Ascending aorta (tissue), 2 donors: ENCODE measurements at regions not wholly inside any gene's neighbourhood (a gene's known extent, or its start where the extent isn't known, plus 50 kb on each side); places are given as distances from the start of the nearest gene placed in this dataset.

Experiments
- DNase-seq, 2 donors: peaks; one replicate each; pipeline ENCODE4 v3.0.0-alpha.2; 2019; ENCODE audit warnings: low spot score in 2 of 2
- H3K27ac ChIP-seq, 2 donors: fragments of 200-600 bp; sonication (generic); one replicate each; pipeline ENCODE4 v1.5.1; 2016 to 2017; ENCODE audit warnings: mild to moderate bottlenecking in 1 of 2
- H3K27me3 ChIP-seq: fragments of 200-600 bp; sonication (generic); one replicate; pipeline ENCODE4 v1.5.1; 2017
- H3K36me3 ChIP-seq, 2 donors: fragments of 200-600 bp; sonication (generic); one replicate each; pipeline ENCODE4 v1.5.1; 2016
- H3K4me1 ChIP-seq, 2 donors: fragments of 200-600 bp; sonication (generic); one replicate each; pipeline ENCODE4 v1.5.1; 2016 to 2017; ENCODE audit warnings: mild to moderate bottlenecking in 1 of 2
- H3K4me3 ChIP-seq, 2 donors: fragments of 200-600 bp; sonication (generic); one replicate each; pipeline ENCODE4 v1.5.1; 2016 to 2017; ENCODE audit warnings: mild to moderate bottlenecking in 1 of 2
- H3K9me3 ChIP-seq, 2 donors: fragments of 200-600 bp; sonication (generic); one replicate each; pipeline ENCODE4 v1.5.1; 2016
- intact Hi-C: fragments of 100-400 bp; cut with DNase I; formaldehyde crosslinking; loops from one replicate; pipeline ENCODE4 v1.15.1; 2023
- TF ChIP-seq, protein P1 (sequence below), 3 experiments: fragments of 200-600 bp in 2 of 3; fragments of 450-650 bp in 1 of 3; sonication (generic) in 2 of 3; IDR thresholded peaks; one replicate each; pipeline ENCODE4 v1.5.1; 2016 to 2019; ENCODE audit warnings: antibody characterized with exemption in 3 of 3, mild to moderate bottlenecking in 1 of 3, moderate library complexity in 1 of 3

DNA sequence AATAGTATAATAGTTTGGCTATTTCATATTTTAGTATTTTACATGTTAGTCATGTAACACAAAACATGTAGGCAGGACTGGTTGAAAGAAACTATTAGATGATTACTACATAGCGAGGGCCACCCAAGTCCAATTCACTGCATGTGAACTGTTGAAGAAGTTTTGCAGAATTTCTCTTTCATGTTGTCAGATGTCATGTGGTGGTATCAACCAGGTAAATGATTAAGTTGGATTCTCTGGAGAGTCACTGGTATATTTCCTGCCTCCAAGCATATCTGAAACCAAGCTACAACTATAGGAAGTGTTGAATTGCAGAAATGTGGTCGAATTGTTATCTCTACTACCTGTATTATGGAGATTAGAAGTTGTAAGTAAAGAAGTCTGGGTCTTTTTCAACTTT lies 137.8 kb upstream of the DPYD start:
- H3K9me3 ChIP-seq, result no peaks in the 10 kb centered on the region
- DNase-seq, result no peak
- H3K27ac ChIP-seq, result no peak overlapping the region
- H3K4me1 ChIP-seq, result peaks cover 0 to 4% of the 10 kb centered on the region in 2 donors
- no peaks in the 10 kb centered on the region for H3K36me3 ChIP-seq
- H3K27me3 ChIP-seq, result peaks cover 3% of the 10 kb centered on the region
- TF ChIP-seq, protein P1, sequence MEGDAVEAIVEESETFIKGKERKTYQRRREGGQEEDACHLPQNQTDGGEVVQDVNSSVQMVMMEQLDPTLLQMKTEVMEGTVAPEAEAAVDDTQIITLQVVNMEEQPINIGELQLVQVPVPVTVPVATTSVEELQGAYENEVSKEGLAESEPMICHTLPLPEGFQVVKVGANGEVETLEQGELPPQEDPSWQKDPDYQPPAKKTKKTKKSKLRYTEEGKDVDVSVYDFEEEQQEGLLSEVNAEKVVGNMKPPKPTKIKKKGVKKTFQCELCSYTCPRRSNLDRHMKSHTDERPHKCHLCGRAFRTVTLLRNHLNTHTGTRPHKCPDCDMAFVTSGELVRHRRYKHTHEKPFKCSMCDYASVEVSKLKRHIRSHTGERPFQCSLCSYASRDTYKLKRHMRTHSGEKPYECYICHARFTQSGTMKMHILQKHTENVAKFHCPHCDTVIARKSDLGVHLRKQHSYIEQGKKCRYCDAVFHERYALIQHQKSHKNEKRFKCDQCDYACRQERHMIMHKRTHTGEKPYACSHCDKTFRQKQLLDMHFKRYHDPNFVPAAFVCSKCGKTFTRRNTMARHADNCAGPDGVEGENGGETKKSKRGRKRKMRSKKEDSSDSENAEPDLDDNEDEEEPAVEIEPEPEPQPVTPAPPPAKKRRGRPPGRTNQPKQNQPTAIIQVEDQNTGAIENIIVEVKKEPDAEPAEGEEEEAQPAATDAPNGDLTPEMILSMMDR (IDR thresholded peaks at IDR 0.05), result no peak
- no peak overlapping the region for H3K4me3 ChIP-seq
- intact Hi-C loops, result no loop called here

DNA sequence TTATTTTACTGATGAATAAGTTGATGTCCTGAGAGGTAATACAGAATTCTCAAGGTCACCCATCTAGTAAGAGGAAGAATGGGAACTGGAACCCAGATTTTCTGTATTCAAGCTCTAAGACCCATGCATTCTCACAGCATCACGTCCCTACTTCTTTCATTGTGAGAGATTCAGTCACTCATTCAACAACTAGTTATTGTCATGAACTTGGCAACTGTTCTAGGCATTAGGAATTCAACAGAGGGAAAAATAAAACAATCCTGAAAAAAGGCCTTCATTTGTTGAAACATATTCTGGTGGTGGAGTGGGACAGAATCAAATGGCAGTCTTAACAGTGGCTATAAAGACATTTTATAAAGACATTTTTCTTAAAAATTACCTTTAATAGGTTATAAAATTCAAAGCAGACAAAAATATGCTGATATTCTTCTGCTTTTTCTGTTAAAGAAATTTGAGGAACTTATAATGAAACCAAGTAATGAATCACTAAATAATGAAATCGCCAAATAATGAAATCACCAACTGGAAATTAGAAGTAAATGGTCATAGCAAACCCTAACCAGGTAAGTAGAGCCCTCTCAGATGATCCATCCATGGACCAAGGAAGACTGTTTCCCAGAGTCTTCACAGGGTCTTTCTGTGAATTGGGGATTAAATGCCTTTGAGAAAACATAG lies 136.5 kb upstream of the DPYD start:
- Histone ChIP-seq H3K4me1 (peaks cover 0 to 9% of the 10 kb centered on the region in 2 donors), H3K9me3 (no peaks in the 10 kb centered on the region), H3K27me3 (peaks cover 3% of the 10 kb centered on the region), H3K27ac (no peak overlapping the region), H3K36me3 (no peaks in the 10 kb centered on the region), H3K4me3 (no peak overlapping the region)
- TF ChIP-seq, protein P1 (IDR thresholded peaks at IDR 0.05), result no peak
- no peak for DNase-seq
- intact Hi-C loops, result no loop called here

DNA sequence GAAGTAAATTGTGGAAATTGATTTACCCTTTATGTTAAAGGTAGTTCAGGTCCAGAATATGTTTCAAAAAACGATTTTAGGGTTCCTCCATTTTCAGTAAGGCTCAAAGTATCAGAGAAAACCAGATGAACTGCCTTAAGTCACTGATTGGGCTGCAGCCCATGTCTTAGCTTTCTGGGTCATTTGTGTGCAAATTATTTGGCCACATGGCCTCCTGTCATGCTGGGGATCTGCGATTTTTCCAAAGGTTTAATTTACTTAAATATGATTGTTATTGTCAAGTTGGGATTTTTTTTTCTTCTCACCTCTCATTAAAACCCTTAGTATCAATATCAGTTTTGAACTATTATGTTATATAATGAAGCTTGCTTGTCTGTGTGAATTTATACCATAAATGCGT lies 135.9 kb upstream of the DPYD start:
- Histone ChIP-seq H3K9me3 (no peaks in the 10 kb centered on the region), H3K4me1 (peaks cover 0 to 9% of the 10 kb centered on the region in 2 donors), H3K27ac (no peak overlapping the region), H3K4me3 (no peak overlapping the region), H3K27me3 (peaks cover 3% of the 10 kb centered on the region), H3K36me3 (no peaks in the 10 kb centered on the region)
- TF ChIP-seq, protein P1 (IDR thresholded peaks at IDR 0.05), result no peak
- intact Hi-C loops, result no loop called here
- no peak for DNase-seq

DNA sequence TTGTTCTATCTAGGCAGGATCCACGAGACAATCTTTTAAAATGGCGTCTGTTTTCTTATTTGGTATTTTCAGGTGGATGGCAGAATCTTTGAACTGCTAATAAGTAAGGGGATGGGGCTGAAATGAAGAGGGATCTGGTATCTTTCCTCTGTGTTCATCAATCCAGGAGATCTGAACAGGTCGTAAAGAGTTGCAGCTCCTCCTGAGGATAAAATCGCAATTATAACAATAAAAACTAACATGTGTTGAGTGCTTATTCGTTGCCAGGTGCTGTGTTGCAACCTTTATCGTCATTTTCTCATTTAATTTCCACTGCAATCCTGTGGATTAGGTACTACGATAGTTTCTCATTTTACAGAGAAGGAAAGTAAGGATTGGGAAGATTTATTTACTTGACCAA lies 134.6 kb upstream of the DPYD start:
- H3K27ac ChIP-seq, result no peak overlapping the region
- DNase-seq, result no peak
- TF ChIP-seq, protein P1 (IDR thresholded peaks at IDR 0.05), result no peak
- H3K36me3 ChIP-seq, result no peaks in the 10 kb centered on the region
- H3K4me1 ChIP-seq, result peaks cover 0 to 9% of the 10 kb centered on the region in 2 donors
- no peaks in the 10 kb centered on the region for H3K9me3 ChIP-seq
- no peak overlapping the region for H3K4me3 ChIP-seq
- intact Hi-C loops, result no loop called here
- peaks cover 3% of the 10 kb centered on the region for H3K27me3 ChIP-seq

DNA sequence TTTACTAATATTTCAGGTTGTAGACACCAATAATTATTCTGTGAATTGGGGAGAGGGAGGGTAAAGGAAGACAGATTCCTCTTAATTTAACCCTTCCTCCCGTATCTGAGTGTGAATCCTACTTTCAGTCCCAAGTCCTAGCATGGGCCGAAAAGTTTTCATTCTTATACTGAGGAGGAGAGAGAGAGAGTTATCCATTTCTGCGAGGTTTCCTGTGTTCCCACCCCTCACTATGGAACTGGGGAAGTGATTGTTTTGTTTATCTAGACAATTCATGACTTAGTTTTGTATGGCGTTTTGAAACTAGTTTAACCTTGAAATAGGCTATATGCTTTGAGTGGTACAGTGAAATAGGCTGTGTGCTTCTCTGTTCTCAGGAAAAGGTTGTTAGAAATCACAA lies 134.0 kb upstream of the DPYD start:
- H3K27me3 ChIP-seq, result peaks cover 3% of the 10 kb centered on the region
- H3K36me3 ChIP-seq, result no peaks in the 10 kb centered on the region
- peaks cover 0 to 9% of the 10 kb centered on the region in 2 donors for H3K4me1 ChIP-seq
- TF ChIP-seq, protein P1 (IDR thresholded peaks at IDR 0.05), result no peak
- no peak overlapping the region for H3K27ac ChIP-seq
- no peaks in the 10 kb centered on the region for H3K9me3 ChIP-seq
- DNase-seq, result no peak
- intact Hi-C loops, result no loop called here
- H3K4me3 ChIP-seq, result no peak overlapping the region

DNA sequence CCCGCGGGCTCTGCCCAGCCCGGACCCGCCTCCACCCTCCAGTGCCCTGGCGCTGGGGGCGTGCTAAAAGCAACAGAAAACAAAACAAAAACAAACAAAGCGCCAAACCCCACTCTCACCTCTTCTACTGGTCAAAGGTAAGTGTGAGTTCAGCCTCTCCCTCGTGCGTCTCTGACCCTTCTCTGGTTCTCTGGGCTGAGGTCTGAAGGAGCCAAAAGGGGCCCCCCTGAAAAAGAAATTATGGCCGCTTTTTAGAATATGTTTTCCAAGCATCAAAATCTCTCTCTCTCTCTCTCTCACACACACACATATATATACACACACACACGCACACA lies 133.5 kb upstream of the DPYD start:
- H3K4me1 ChIP-seq, result peaks cover 0 to 9% of the 10 kb centered on the region in 2 donors
- intact Hi-C loops, result no loop called here
- no peaks in the 10 kb centered on the region for H3K36me3 ChIP-seq
- no peaks in the 10 kb centered on the region for H3K9me3 ChIP-seq
- TF ChIP-seq, protein P1 (IDR thresholded peaks at IDR 0.05), result no peak
- no peak for DNase-seq
- peaks cover 3% of the 10 kb centered on the region for H3K27me3 ChIP-seq
- peak overlapping the region; percentile 59 to 68 for H3K4me3 ChIP-seq
- no peak overlapping the region for H3K27ac ChIP-seq
